CD1c-positive myeloid dendritic cell (primary cell): ENCODE measurements at regions not wholly inside any gene's neighbourhood (a gene's known extent, or its start where the extent isn't known, plus 50 kb on each side); places are given as distances from the start of the nearest gene placed in this dataset.
"Not testable (repeated sequence)": the region's sequence is repeated elsewhere in the genome, so short reads cannot be mapped to it uniquely, and the experiment has no call there.

Experiments
- DNase-seq: peaks from one replicate; pipeline ENCODE4 v3.0.0-alpha.2; 2016; ENCODE audit errors: extremely low spot score

DNA sequence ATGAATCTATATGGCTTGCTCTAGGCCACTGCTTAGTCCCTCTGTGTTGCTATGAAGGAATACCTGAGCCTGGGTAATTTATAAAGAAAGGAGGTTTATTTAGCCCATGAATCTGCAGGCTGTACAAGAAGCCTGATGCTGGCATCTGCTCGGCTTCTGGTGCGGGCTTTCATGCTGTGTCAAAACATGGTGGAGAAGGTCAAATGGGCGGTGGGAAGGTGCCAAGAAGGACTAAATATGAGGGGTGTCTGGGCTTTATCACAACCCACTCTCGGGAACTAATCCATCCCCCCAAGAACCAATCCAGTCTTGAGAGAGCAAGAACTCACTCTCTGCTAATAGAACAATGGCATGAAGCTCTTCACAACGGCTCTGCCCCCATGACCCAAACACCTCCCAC lies 481.6 kb downstream of the EIPR1 start:
- no peak for DNase-seq

DNA sequence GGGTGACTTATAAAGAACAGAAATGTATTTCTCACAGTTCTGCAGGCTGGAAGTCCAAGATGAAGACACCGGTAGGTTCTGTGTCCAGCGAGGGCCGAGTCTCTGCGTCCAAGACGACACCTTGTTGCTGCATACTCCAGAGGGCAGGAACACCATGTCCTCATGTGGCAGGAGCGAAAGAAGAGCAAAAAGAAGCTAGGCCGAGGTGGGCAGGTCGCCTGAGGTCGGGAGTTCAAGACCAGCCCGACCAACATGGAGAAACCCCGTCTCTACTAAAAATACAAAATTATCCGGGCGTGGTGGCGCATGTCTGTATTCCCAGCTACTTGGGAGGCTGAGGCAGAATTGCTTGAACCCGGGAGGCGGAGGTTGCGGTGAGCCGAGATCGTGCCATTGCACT lies 483.6 kb downstream of the EIPR1 start:
- DNase-seq = not testable (repeated sequence)

DNA sequence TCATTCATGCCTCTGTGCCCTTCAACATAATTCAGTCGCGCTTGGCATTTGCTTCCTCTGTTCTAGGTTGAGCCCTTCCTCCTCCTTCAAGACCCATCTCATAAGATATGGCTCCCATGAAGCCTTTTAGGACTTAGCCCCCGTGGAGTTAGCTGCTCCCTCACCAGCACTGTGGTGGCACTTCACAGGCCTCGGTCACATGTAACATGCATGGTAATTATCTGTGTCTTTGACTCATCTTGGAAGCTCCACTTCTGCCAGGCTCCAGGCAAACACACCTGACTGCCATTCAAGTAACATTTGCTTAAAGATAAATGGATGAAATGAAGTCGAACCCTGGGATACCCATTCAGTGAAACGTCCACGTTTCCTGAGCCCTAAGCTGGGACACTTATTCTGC lies 484.7 kb downstream of the EIPR1 start:
- no peak for DNase-seq

- no peak for DNase-seq
Observed at GRCh38 chr2:2892378-2892777, 485.2 kb downstream of the EIPR1 start.

- DNase-seq = no peak
Observed at GRCh38 chr2:2890901-2891300, 486.7 kb downstream of the EIPR1 start.

DNA sequence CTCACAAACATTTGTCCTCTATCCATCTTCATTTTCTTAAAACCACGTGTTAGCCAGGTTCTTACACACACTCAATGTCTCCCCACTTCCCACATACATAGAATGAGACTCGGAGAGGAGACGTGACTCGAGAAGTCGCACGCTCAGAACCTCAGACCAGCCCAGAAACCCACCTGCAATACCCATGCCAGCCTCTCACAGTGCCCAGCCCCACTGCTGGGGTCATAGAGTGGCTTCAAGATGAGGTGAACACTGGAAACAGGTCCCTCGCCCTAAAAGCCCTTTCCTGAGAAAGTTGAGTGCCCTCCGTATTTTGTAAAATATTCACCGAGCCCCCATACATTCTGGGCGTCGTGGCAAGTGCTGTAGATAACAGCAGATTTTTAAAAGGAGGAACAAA lies 487.4 kb downstream of the EIPR1 start:
- DNase-seq = no peak

- no peak for DNase-seq
Observed at GRCh38 chr2:2889646-2890045, 488.0 kb downstream of the EIPR1 start.

DNA sequence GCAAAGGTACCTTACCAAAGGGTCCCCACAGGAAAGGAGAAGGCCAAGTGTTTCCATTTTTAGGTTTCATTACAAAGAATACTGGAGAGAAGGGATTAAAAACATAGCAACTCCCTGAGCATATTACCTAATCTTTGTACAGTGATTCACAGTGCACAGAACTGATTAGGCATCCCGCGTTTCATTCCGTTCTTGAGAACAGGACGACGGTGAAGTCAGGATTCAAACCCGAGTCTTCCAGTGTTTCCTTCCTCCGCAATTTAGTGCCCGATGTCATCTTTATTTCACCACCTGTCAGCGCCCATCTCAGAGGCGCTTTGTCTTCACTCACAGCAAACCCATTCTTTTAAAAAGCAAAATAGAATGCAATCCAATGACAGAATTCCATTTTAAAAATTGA lies 488.5 kb downstream of the EIPR1 start:
- no peak for DNase-seq

GRCh38 chr2:2887772-2888387 lies 489.7 kb downstream of the EIPR1 start:
- DNase-seq = no peak

DNA sequence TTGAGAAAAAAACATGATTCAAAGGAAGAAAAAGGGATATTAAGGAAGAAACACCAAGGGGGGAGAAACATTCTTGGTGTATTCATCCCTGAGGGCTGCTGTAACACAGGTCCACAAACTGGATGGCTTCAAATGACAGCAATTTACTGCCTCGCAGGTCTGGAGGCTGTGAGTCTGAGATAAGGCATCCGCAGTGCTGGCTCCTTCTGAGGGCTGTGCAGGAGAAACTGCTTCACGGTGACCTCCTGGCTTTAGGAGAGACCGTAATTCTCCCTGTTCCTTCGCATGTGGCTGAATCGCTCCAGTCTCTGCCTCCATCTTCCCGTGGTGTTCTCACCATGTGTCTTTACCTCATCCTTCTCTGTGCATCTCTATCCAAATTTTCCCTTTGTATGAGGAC lies 490.7 kb downstream of the EIPR1 start:
- DNase-seq = no peak

DNA sequence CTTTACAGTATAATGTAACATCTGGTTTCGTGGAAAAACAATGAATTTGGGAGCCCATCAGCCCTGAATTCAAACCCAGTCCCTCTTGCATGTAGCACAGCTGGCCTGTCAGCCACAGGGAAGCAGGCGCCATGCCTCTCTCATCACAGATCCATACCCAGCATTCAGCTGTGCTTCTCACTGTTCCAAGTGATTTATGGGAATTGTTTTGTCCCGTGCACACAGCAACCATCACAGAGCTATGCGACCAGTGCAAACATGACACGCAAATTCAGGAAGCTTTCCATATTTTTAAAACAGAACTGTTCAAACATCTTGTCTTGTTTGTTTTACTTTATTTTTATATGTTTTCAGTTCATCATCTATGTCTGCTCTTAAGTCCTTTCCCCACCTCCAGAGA lies 496.1 kb downstream of the EIPR1 start:
- no peak for DNase-seq

GRCh38 chr2:2880938-2881337 lies 496.7 kb downstream of the EIPR1 start:
- DNase-seq = no peak

DNA sequence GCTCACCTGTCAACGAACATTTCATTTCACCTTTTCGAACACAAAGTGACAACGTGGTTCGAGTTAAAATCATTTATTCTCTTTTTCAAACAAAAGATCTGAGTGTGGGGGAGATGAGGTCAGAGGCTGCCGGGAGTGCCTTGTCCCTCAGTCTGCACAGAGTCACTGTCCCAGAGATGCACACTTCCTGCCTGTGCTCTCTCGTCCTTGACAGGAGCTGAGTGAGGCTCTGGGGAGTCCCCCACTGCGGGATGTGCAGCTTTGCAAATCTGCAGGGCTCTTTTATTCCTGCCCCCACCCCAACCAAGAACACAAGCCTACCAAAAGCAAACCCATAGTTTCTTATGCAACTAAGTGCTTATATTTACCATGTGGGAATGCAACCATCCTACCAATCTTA lies 497.8 kb downstream of the EIPR1 start:
- no peak for DNase-seq

DNA sequence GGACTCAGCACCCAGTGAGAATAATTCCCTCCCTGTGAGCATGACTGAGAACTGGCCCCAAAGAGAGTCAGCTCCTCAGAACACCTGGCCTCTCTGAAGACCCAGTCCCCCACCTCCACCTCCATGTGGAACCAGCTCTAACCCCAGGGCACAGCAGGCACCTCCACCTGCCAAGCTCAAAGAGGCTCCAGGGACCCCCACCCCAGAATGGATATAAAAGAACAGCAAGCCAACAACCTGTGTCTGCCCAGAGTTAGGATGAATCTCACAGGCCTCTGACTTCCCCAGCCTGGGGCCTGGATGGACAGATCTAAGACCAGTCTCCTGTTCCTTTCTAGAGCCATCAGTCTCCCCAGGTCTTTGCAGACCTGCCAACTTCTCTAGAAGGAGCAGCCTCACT lies 498.5 kb downstream of the EIPR1 start:
- DNase-seq = no peak

GRCh38 chr2:2877427-2877826 lies 500.2 kb downstream of the EIPR1 start:
- no peak for DNase-seq

DNA sequence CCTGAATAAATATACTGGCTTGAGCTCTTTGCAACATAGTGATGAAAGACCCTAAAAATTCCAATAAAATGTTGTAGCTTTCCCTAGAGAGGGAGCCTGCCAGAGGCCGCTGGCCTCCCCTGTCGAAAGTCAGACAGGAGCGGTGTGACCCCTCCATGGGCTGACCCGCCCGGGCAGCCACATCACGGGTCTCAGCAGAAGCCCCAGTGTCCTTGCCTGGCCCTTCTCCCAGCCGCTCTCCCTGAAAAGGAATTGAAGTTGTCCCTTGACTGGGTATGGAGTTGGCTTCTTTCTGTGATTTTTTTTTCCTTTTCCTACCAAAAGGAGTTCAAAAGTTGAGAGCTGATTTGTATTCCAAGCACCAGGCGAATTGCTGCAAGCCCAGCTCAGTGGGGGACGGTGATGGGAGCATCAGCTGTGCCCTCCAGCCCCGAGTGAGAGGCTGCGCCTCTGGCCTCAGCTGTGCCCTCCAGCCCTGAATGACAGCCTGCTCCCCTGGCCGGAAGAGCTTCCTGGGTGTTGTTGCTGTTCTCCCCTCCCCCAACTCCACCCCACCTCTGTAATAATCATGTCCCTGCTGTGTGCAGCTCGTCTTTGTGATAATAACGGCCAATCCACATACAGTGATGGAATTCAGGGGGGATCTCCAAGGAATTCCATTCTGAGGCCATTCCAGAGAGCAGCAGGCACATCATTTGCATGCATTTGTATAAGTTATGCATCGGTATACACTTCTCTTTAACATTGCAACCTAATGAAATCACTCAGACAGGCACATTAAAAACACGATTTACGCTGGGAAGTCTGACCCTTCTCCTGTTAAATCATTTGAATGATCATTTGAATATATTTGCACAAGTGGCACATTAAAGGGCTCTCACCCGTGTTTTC lies 501.0 kb downstream of the EIPR1 start:
- no peak for DNase-seq

GRCh38 chr2:2875831-2876230 lies 501.8 kb downstream of the EIPR1 start:
- DNase-seq = no peak

- no peak for DNase-seq
Observed at GRCh38 chr2:2875296-2875695, 502.3 kb downstream of the EIPR1 start.

DNA sequence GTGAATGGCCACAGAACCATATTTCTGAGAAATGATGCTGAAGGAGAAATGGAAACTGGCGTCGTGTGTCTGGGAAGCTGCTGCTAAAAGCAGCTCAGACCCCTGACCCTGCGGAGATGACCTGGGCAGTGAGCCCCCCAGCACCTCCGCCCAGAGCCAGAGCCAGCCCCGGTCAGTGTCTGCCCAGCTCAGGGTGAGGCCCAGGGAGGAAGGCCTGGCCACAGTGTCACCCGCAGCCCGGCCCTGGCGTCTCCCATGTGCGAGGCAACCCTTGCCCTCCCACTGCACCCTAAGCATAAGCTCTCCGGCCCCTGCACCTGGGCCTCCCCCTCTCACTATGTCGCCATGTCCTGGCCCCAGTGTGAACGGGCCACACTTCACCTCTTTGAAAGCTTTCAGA lies 502.8 kb downstream of the EIPR1 start:
- DNase-seq = no peak

- no peak for DNase-seq
Observed at GRCh38 chr2:2874341-2874740, 503.3 kb downstream of the EIPR1 start.

DNA sequence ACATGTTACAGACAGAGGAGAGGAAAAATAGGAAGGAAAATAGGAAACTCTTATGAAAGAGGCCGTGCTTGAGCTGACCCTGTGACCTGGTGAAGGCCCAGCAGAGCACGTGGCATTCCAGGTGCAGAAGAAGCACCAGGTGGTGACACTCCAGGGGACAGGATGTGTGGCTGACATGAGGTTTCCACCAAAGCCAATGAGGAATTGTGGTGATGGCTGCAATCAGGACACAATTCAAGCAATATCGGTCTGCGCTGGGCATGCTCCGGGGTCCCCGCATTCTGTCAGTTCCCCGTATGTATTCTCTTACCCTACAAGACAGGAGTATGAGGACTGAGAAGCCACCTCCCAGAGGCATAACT lies 504.2 kb downstream of the EIPR1 start:
- no peak for DNase-seq

DNA sequence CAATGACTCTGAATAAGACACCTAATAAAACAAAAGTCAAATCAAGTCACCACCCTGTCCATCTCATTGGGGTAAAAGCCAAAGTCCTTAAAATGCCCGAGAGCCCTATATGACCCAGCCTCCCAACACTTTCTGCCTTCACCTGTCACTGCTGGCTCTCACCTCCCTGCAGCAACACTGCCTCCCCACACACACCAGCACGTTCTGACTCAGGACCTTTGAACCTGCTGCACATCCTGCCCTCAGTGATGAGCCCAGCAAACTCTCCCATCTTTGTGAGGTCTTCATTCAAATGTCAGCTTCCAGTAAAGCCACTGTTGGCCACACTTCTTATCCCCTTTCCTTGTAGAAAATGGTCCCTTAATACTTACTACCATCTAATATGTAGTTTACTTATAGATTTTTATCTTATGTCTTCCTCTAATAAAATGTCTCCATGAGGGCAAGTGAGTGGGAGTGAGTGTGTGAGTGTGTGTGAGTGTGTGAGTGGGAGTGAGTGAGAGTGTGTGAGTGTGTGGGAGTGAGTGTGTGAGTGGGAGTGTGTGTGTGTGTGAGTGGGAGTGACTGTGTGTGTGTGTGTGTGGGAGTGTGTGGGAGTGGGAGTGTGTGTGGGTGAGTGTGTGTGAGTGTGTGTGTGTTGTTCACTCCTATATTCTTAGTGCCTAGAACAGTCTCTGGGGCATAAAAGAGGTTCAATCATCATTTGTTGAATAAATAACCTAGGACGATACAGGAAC lies 504.7 kb downstream of the EIPR1 start:
- DNase-seq = no peak

- no peak for DNase-seq
Observed at GRCh38 chr2:2872309-2872617, 505.4 kb downstream of the EIPR1 start.
